ENCODE measurements at regions not wholly inside any gene's neighbourhood (a gene's known extent, or its start where the extent isn't known, plus 50 kb on each side); places are given as distances from the start of the nearest gene placed in this dataset.
A peak's percentile ranks its signal among the peaks of the same experiment; 100 is the strongest.

DNA sequence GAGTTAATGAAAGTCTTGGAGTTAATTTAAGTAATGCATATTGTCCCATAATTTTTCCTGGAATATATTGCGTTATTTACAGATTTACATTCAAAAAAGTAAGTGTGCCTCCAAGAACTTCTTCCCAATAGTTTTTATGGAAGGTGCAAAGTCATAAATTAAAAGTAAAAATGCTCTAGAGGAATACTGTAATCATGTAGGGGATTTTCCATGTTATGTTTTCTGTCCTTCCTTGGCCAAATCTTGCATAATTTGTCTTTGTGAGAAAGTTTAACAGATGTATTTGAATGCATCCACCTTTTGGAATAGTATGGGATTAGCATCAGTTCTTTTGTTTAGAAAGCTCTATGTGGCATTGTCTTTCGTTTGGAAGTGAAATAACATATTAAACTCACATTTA, 144.1 kb upstream of the GIMD1 start:
- no peak for DNase-seq

DNA sequence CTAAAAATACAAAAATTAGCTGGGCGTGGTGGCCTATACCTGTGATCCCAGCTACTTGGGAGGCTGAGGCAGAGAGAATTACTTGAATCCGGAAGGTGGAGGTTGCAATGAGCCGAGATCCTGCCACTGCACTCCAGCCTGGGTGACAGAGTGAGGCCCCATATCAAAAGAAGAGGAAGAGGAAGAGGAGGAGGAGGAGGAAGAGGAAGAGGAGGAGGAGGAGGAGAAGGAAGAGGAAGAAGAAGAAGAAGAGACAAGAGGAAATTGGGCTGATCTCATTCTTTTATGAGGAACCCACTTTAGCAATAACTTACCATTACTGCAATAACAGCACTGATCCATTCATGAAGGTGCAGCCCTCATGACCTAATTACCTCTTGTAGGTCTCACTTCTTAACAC, 138.9 kb upstream of the GIMD1 start:
- DNase-seq, result no peak

DNA sequence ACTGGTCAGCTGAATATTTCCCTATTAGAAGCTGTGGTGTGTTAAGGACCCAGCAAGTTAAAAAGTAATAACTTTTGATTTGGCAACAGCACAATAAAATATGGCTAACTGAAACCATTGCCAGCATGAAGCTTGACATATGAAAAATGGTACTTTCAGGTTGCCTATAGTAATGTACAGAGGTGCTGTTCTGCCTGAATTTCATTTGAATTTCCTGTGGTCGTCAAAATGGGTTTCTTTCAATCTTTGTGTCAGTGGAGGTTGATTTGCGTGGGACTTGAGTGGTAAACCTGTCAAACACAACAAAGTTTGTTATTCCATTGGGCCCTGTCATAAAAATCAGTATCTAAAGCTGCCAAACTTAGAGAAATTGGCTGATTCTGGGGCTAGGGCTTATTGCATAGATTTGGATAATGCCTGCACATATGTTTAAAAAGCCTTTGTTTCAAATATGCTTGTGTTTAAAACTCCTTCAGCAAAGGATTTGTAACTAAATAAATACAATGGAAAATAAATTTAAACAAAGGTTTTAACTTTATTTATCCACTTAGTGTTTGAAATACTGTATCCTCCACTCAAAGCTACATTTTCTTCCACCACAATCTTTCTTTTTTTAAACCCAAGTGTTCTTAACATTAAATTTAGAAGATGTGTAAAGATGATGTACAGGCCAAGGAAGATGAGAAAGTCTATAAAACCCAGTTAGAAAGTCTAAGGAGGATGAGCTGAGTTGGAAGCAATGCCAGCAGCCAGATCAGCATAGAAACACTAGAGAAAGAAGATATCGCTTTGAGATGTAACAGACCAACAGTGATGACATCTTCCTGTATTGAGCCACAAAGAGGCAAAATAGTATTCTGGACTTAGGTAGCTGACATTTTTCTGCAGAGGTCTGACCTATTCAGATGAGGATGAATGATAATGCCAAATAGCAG, 134.8 kb upstream of the GIMD1 start:
- DNase-seq, result no peak

DNA sequence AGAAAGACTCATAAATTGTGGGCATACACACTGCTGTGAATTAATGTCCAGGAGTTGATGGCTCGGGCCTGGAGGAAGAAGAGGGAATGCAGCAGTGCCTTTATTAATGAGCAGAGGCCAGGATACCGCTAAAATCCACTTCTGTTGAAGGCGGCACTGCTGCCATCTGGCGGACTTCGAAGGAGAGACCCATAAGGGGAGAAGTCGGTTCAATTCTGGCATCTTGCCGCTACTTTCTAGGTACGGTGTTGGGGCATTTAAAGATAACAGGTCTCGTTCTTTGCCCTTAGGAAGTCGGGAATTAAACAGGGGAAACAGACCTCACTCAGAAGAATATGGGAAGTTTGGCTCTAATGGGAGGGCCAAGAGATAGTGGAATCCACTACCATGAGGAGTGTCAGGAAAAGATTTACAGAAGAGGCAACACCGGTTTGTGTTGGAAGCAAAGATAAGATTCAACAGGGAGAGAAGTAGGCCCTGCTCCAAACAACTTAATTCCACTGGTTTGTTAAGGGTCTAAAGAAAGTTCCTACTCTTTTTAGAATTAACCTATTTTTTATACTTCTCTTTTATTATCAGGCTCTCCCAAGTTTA, 133.6 kb upstream of the GIMD1 start:
- peak; percentile 72 for DNase-seq

DNA sequence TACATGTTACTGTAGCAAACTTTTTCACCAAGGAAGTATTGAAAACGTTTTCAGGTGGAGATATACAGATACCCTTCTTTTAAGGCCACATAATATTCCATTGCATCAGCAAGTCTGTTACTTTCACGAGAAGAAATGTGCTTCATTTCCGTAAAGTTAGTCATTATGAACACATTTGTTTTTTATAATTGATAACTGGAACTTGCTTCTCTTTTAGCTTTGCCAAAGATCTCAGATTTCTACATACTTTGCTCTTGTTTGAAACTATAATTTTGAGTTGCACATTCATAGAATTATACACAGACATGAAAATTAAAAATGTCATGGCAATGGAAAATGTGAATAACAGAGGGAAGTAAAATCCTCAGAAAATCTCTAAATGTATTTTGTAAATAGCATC, 128.7 kb upstream of the GIMD1 start:
- peak; percentile 30 for DNase-seq

DNA sequence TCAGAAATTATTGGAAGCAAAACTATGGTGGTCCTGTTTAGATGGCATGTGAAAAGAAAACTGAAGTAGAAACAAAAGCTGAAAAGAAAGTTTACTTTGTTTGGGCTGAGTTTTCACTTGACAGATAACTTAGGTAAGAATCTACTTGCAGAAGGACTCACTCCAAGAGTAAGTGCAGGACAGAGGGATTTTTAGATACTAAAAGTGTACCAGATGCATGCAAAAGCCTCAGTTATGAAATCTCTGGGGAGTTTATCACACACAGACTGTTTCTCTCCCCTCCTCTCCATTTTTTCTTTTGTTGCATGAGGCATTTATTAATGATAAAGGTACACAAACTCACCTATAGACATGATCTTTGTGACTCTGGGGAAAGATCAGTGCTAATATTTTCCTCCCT, 127.5 kb upstream of the GIMD1 start:
- no peak for DNase-seq

DNA sequence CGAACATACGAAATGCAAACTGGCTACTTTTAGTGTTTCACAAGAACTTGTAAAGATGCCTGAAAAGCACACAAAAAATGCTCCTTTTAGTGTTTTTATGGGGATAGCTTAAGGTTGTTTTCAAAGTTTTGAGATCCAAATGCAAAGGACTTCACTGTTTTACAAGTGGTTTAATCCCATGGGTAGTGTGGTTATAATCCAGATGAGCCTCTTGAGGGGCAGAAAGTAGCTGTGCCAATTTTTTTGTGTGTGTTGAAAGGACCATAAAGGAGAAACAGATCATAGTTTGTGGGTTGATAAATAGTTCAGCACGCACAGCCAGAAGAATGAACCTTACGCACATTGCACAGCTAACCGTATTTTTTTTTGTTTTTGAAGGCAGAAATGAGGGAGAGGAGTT, 126.9 kb upstream of the GIMD1 start:
- DNase-seq, result peak; percentile 89

DNA sequence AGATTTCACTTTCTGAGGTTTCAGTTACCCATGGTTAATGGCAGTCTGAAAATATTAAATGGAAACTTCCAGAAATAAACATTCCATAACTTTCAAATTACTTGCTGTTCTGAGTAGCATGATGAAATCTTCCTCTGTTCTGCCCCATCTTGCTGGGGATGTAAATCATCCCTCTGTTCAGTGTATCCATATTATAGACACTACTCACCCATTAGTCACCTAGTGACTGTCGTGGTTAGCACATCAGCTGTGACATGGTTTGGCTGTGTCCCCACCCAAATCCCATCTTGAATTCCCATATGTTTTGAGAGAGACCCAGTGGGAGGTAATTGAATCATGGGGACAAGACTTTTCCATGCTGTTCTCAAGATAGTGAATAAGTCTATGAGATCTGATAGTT, 125.5 kb upstream of the GIMD1 start:
- DNase-seq, result peak; percentile 86

DNA sequence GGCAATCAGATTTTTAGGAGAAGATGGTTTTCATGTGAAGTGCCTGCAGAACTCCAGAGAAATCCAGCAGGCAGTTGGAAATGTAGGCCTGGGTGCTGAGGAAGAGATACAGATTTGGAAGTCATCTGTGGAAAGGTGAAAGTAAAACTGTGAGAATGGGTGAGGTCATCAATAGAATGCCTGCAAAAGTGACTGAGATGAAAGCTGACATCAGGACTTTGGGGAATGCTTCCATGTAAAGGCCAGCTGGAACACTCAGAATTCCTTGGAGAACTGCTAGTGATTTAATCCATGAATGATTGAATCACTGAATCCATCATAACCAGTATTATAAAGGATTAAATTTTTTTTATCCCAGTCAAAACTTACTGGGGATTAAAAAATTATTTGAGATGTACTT, 124.5 kb upstream of the GIMD1 start:
- DNase-seq, result peak; percentile 30

DNA sequence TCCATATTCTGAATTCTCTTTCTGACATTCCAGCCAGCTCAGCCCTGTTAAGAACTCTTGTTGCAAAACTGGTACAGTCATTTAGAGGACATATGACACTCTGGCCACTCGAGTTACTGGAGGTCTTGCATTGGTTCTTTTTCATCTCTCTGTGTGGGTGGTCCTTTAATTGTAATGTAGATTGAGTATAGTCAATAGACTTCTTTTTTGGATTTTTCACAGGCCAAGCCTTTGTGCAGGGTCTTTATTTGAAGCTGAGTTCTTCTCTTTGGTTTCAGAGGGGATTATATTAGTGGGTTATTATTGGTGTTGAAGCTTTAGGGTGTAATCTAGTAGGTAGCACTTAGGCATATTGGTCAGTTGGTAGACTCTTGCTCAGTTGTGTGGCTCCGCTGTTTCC, 118.0 kb upstream of the GIMD1 start:
- DNase-seq, result no peak

DNA sequence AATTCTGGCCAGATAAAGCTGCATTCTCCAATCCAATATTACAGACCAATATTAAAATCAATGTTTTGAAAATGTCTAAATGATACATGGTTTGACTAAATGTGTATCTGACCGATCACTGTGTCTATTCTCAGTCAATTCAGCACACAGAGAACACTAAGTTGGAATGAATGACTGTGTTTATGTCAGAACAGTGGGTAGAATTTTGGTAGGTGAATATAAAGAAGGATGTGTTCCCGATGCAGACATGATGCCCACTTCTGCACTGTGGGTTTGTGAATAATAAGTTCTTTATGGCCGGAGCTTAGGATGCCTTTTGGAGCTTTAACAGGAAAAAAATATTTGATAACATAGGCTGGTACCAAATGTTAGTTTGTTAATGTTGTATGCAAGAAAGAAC, 113.2 kb upstream of the GIMD1 start:
- no peak for DNase-seq

DNA sequence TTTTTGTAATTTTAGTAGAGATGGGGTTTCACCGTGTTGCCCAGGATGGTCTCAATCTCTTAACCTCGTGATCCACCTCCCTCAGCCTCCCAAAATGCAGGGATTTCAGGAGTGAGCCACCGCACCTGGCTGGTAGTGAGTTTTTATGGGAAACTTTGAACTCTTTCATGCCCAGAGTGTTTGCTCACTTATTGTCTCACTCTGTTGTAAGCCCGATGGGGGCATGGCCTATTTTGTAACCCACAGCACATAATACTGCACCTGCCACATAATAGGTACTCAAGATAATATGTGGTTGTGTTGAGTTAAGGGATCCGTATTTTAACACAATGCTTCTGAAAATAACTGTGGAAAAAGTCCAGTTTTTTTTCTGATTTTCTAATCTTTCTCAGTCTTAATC, 109.6 kb upstream of the GIMD1 start:
- DNase-seq, result no peak

DNA sequence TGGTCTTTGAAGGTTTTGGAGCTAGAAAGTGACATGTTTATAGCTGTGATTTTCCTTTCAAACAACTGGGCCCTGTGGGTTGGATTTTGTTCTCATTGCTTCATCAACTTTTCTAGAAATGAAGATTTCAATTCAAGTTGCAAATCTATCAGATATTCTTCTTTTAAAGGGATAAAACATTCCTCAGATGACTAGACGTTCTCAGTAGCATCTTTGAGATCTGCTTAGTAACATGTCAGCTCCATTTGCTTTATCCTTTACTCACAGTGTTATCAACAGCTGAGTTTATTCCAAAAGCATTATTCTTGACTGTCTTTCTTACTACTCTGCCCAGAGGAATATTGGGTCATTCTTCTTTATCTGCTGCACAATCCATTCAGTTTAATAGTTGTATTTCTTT, 108.2 kb upstream of the GIMD1 start:
- DNase-seq, result no peak

DNA sequence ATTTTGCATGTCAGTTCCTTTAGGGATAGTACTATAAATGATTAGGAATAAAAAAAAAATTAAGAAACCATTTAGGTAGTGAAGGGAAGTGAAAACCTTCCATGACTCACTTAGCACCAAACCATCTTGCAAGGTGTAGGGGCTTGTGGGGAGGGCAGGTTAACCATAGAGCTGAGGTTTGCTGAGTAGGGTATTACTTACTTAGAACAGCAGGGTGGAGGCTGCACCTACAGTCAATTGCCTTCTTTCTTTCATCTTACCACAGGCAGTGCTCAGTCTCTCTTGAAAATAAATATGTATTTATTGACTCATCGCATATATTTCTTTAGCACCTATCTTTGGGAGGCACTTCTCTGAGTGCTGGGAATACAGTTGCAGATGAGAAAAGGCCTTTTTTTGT, 104.9 kb upstream of the GIMD1 start:
- DNase-seq, result no peak

DNA sequence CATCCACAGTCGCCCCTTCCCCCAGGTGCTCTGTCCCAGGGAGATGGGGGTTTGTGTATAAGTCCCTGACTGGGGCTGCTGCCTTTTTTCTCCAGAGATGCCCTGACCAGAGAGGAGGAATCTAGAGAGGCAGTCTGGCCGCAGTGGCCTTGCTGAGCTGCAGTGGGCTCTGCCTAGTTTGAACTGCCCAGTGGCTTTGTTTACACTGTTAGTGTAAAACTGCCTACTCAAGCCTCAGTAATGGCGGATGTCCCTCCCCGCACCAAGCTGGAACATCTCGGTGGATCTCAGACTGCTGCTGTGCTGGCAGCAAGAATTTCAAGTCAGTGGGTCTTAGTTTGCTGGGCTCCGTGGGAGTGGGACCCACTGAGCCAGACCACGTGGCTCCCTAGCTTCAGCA, 102.6 kb upstream of the GIMD1 start:
- DNase-seq, result no peak

DNA sequence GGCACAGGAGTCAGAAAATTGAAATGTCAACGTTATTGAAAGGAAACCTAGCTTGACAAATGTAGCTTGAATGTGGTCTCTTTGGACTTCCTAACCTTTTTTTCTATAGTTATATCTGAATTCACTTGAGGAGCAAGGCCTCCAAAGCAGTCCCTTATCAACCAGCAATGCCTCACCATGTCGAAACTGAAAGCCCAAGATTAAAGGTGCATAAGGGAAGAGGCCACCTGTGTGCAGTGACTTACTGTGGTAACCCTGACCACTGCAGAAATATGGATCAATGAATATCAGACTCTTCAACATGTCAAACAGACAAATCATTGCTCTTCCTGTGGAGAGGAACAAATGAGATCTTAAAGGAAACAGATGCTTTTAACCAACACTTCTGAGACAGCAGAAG, 95.0 kb upstream of the GIMD1 start:
- DNase-seq, result no peak

DNA sequence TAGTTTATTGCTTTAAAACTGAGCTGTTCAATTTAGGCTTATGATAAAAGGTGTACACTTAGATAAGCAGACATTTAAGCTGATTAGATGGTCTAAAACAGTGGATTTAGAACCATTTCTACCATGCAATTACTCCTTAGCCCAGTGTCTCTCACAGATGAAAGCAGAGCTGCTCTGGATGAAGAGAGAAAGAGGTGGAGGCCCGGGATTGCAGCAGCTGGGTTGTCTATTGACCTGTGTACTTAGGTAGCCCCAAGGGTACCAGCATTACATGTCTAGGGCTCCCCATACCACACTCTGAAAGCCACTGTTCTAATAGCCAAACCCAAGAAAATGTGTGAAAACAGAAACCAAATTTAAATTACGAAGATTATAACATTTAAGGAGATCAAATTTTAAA, 86.0 kb upstream of the GIMD1 start:
- no peak for DNase-seq

DNA sequence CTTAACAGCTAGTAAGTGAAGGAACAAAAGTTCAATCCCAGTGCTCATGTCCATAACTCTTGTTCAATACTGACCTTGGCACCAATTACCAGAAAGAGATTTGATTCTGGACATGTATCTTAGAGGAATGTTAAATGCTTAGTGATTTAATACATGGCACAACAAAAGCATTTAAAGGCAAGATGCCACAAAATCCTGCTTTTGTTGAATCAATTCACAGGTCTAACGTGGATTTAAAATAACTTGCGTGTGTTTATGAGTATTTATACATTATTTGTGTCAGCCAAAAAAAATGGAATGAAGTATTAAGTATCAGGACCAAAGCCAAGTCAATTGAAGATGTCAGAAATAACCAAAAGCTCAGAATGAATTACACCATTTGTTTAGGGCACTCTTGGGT, 85.4 kb upstream of the GIMD1 start:
- no peak for DNase-seq

DNA sequence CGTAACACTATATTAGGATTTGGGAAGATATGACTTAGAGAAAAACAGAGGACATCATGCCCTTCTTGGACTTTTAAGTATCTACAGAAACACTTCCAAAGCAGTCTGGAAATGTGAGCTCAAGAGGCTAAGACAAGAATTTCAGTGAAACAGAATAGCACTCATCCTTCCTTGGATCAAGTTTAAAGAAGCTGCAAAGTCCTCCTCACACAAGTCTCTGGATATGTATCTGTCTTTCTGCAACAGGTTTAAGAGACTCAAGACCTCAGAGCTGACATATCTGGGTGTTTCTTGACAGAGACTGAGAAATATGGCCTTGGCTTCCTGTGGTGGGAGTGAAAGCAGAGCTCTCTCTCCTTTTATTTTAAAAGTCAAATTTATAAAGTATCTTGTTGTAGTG, 82.5 kb upstream of the GIMD1 start:
- no peak for DNase-seq

DNA sequence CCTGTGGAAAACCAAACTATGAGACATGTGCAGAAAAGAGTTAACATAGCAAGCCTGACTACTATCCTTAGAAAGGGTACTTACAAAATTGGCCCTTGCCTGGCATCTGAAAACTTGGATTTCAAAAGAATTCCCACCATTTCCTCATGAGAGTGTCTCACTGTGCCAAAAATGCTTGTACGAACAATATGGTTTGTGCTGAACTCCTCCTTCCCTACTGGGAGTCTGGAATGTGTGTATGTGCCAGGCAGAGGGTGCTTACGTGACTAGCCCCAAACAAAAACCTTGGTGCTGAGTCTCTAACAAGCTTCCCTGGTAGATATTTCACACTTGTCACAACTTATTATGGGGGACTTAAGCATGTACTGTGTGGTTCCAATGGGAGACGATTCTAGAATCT, 81.7 kb upstream of the GIMD1 start:
- DNase-seq, result peak; percentile 79

DNA sequence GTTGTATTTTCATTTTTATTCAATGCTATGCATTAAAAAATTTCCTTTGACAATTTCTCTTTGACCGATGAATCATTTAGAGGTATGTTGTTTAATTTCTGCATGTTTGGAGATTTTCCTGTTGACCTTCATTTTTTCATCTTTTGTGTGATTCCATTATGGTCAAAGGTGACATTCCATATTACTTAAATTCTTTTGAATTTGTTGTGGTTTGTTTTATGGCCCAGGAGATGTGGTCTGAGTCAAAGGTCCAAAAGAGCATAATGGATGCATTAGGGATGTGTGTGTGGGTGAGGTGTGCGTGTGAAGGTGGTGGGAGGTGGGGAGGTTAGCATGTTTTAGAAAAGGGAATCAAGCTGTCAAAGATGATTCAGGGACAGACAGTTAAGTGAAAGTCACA, 76.0 kb upstream of the GIMD1 start:
- DNase-seq, result peak; percentile 40

DNA sequence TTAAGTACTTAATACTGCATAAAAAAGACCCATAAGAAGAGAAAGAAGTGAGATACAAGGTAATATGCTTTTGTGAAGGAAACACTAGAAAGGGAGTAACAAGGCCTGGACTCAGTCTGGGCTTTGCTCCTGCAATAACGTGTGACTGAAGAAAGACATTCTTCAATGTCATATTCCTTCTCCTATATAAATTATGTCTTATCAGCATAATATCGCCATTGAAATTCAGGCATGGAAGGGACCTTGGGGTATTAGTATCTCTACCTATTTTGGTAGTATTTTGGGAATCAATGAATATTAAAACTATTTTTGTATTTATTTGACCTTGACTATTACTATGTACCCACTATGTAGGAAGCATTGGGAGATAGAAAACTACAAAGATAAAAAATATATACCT, 62.2 kb upstream of the GIMD1 start:
- no peak for DNase-seq

DNA sequence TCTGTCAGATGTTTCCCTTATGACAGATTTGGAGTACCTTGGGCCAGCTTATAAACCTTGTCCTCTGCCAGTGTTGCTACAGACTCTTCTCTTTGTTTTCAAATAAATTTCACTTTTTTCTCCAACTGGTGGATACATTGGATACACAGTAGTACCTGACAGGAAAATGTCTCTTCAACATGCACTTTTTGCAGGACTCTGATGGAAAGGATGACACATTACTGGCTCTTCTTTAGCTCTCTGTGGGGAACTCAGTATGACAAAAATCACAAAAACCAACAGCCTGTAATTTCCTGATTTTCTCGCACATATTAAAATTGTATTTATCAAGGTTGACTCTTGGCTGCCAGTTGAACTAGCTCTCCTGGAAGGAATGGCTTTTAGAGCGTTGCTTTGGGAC, 61.3 kb upstream of the GIMD1 start:
- no peak for DNase-seq

DNA sequence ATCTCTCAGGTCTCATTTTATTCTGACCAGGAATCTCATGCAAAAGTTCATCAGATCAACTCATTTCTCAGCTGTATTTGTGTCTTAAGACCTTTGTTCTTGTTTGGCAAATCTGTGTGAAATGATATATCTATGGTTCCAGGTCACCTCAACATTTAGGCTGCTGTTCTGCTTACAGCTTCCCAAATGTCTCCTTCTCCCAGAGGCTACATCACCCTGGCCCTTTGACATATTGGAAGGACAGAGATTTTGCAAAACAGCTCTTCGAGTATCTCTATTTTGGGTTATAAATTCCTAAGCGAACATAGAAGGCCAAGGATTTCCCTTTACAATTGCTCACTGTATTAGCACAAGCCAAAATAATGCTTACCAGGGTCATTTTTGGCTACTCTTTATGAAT, 57.5 kb upstream of the GIMD1 start:
- no peak for DNase-seq

DNA sequence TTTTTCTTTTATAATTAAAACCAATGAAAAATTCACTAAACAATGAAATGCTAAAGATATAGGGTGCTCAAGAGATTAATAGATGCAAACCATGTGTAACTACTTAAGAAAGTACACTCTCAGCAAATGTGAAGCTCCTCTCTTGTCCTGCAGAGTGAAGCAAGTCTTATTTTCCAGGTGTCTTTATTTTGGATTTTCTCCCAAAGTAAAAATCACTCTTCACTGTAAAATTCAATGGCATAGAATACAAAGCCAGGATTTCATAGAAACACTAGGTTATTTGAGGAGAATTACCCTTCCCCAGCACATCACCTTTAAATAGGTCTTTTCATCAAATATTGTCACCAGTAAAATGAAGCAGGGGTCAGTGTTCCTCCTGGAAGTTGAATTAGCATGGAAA, 57.0 kb upstream of the GIMD1 start:
- DNase-seq, result no peak

Data from fibroblast of skin of scalp (primary cell).